NCI-H82 (cell line): ENCODE measurements at regions not wholly inside any gene's neighbourhood (a gene's known extent, or its start where the extent isn't known, plus 50 kb on each side); places are given as distances from the start of the nearest gene placed in this dataset.
A peak's percentile ranks its signal among the peaks of the same experiment; 100 is the strongest.

Source experiments
- DNase-seq: peaks from one replicate; lab custom pipeline; 2025; lab: John Stamatoyannopoulos, UW

- no peak for DNase-seq
Measured at GRCh38 chr12:88707800-88708199, 127.5 kb upstream of the KITLG start.

- no peak for DNase-seq
Measured at GRCh38 chr12:88706286-88706685, 126.0 kb upstream of the KITLG start.

GRCh38 chr12:88703790-88704189 lies 123.5 kb upstream of the KITLG start:
- DNase-seq, result no peak

- DNase-seq, result no peak
Measured at GRCh38 chr12:88698471-88698870, 118.2 kb upstream of the KITLG start.

- no peak for DNase-seq
Measured at GRCh38 chr12:88693837-88694445, 113.7 kb upstream of the KITLG start.

- DNase-seq, result no peak
Measured at GRCh38 chr12:88691811-88692210, 111.5 kb upstream of the KITLG start.

- DNase-seq, result no peak
Measured at GRCh38 chr12:88684610-88685009, 104.3 kb upstream of the KITLG start.

GRCh38 chr12:88684170-88684569 lies 103.9 kb upstream of the KITLG start:
- DNase-seq, result no peak

GRCh38 chr12:88683628-88684027 lies 103.4 kb upstream of the KITLG start:
- DNase-seq, result no peak

GRCh38 chr12:88681271-88681670 lies 101.0 kb upstream of the KITLG start:
- no peak for DNase-seq

GRCh38 chr12:88677464-88677863 lies 97.2 kb upstream of the KITLG start:
- DNase-seq, result no peak

GRCh38 chr12:88667615-88668014 lies 87.3 kb upstream of the KITLG start:
- peak; percentile 8 for DNase-seq

GRCh38 chr12:88665071-88665470 lies 84.8 kb upstream of the KITLG start:
- no peak for DNase-seq

- DNase-seq, result no peak
Measured at GRCh38 chr12:88662961-88663360, 82.7 kb upstream of the KITLG start.

GRCh38 chr12:88662093-88662492 lies 81.8 kb upstream of the KITLG start:
- DNase-seq, result no peak

- no peak for DNase-seq
Measured at GRCh38 chr12:88658009-88658408, 77.7 kb upstream of the KITLG start.

GRCh38 chr12:88650715-88651114 lies 70.4 kb upstream of the KITLG start:
- DNase-seq, result no peak

GRCh38 chr12:88648625-88649024 lies 68.4 kb upstream of the KITLG start:
- DNase-seq, result no peak

- no peak for DNase-seq
Measured at GRCh38 chr12:88646824-88647223, 66.6 kb upstream of the KITLG start.

- no peak for DNase-seq
Measured at GRCh38 chr12:88645816-88646215, 65.5 kb upstream of the KITLG start.

GRCh38 chr12:88644946-88645702 lies 64.9 kb upstream of the KITLG start:
- no peak for DNase-seq

- no peak for DNase-seq
Measured at GRCh38 chr12:88643685-88644084, 63.4 kb upstream of the KITLG start.

GRCh38 chr12:88642675-88643431 lies 62.6 kb upstream of the KITLG start:
- no peak for DNase-seq
